HT-29 (cell line): ENCODE measurements at regions not wholly inside any gene's neighbourhood (a gene's known extent, or its start where the extent isn't known, plus 50 kb on each side); places are given as distances from the start of the nearest gene placed in this dataset.

Experiments
- DNase-seq: peaks from one replicate; pipeline ENCODE4 v3.0.0-alpha.2; 2015; ENCODE audit warnings: low spot score

GRCh38 chr22:27406389-27406861, 395.1 kb downstream of the MN1 start:
- DNase-seq = no peak

GRCh38 chr22:27407369-27407985, 394.1 kb downstream of the MN1 start:
- no peak for DNase-seq

GRCh38 chr22:27408068-27408467, 393.5 kb downstream of the MN1 start:
- DNase-seq = no peak

GRCh38 chr22:27409299-27409698, 392.3 kb downstream of the MN1 start:
- no peak for DNase-seq

- no peak for DNase-seq
These were observed 388.6 kb downstream of the MN1 start for GRCh38 chr22:27412866-27413445.

GRCh38 chr22:27413702-27414101, 387.9 kb downstream of the MN1 start:
- no peak for DNase-seq

- no peak for DNase-seq
These were observed 384.8 kb downstream of the MN1 start for GRCh38 chr22:27416511-27417420.

GRCh38 chr22:27417421-27417814, 384.1 kb downstream of the MN1 start:
- no peak for DNase-seq

- no peak for DNase-seq
These were observed 383.3 kb downstream of the MN1 start for GRCh38 chr22:27418261-27418660.

- DNase-seq = no peak
These were observed 382.1 kb downstream of the MN1 start for GRCh38 chr22:27419473-27419872.

GRCh38 chr22:27420195-27420816, 381.2 kb downstream of the MN1 start:
- DNase-seq = no peak

- no peak for DNase-seq
These were observed 380.7 kb downstream of the MN1 start for GRCh38 chr22:27420817-27421361.

GRCh38 chr22:27422442-27422841, 379.1 kb downstream of the MN1 start:
- DNase-seq = no peak

- DNase-seq = no peak
These were observed 377.2 kb downstream of the MN1 start for GRCh38 chr22:27424319-27424718.

- DNase-seq = no peak
These were observed 372.1 kb downstream of the MN1 start for GRCh38 chr22:27429476-27429875.

- DNase-seq = no peak
These were observed 370.5 kb downstream of the MN1 start for GRCh38 chr22:27431081-27431480.

GRCh38 chr22:27431896-27432295, 369.7 kb downstream of the MN1 start:
- DNase-seq = no peak

- no peak for DNase-seq
These were observed 368.5 kb downstream of the MN1 start for GRCh38 chr22:27433099-27433498.

GRCh38 chr22:27433585-27434190, 367.9 kb downstream of the MN1 start:
- no peak for DNase-seq

- no peak for DNase-seq
These were observed 366.7 kb downstream of the MN1 start for GRCh38 chr22:27434898-27435297.

- DNase-seq = no peak
These were observed 365.5 kb downstream of the MN1 start for GRCh38 chr22:27435844-27436576.
